LNCAP (cell line): ENCODE measurements at regions not wholly inside any gene's neighbourhood (a gene's known extent, or its start where the extent isn't known, plus 50 kb on each side); places are given as distances from the start of the nearest gene placed in this dataset.

Experiments used
- CTCF ChIP-seq: fragments of 450-650 bp; IDR thresholded peaks from 2 replicates; pipeline ENCODE4 v1.5.1; 2017; ENCODE audit warnings: mild to moderate bottlenecking

- TF ChIP-seq CTCF: no peak
These were observed 905.1 kb upstream of the SLIT2 start for GRCh38 chr4:19346636-19347035.

- TF ChIP-seq CTCF: no peak
These were observed 922.1 kb upstream of the SLIT2 start for GRCh38 chr4:19329631-19330030.

GRCh38 chr4:19329077-19329476 lies 922.6 kb upstream of the SLIT2 start:
- no peak for TF ChIP-seq CTCF

GRCh38 chr4:19327364-19327763 lies 924.3 kb upstream of the SLIT2 start:
- no peak for TF ChIP-seq CTCF

GRCh38 chr4:19324184-19324583 lies 927.5 kb upstream of the SLIT2 start:
- no peak for TF ChIP-seq CTCF

- TF ChIP-seq CTCF: no peak
These were observed 932.1 kb upstream of the SLIT2 start for GRCh38 chr4:19319607-19320006.

GRCh38 chr4:19317377-19317776 lies 934.3 kb upstream of the SLIT2 start:
- no peak for TF ChIP-seq CTCF

GRCh38 chr4:19314116-19314515 lies 937.6 kb upstream of the SLIT2 start:
- TF ChIP-seq CTCF: no peak
